Muscle layer of duodenum (tissue), 2 donors: ENCODE measurements at regions not wholly inside any gene's neighbourhood (a gene's known extent, or its start where the extent isn't known, plus 50 kb on each side); places are given as distances from the start of the nearest gene placed in this dataset.
"Not testable (repeated sequence)": the region's sequence is repeated elsewhere in the genome, so short reads cannot be mapped to it uniquely, and the experiment has no call there.

ENCODE experiments used
- H3K27ac ChIP-seq: one replicate; pipeline ENCODE4 v1.7.0; 2013; ENCODE audit warnings: mild to moderate bottlenecking, low read length
- H3K27me3 ChIP-seq: one replicate; pipeline ENCODE4 v1.7.0; 2013; ENCODE audit warnings: low read depth, mild to moderate bottlenecking, control low read depth, low read length
- H3K36me3 ChIP-seq, 2 donors: one replicate each; pipeline ENCODE4 v1.7.0; 2013; ENCODE audit warnings: low read length in 2 of 2, control low read depth in 1 of 2, mild to moderate bottlenecking in 1 of 2; ENCODE audit not compliant: insufficient read depth in 2 of 2, control insufficient read depth in 1 of 2
- H3K4me1 ChIP-seq, 2 donors: one replicate each; pipeline ENCODE4 v1.7.0; 2013; ENCODE audit warnings: low read length in 2 of 2, mild to moderate bottlenecking in 2 of 2, control low read depth in 1 of 2, moderate library complexity in 1 of 2; ENCODE audit not compliant: insufficient read depth in 2 of 2, control insufficient read depth in 1 of 2
- H3K4me3 ChIP-seq, 2 donors: one replicate each; pipeline ENCODE4 v1.7.0; 2013; ENCODE audit warnings: low read length in 2 of 2, low read depth in 1 of 2, mild to moderate bottlenecking in 1 of 2
- H3K9me3 ChIP-seq, 2 donors: one replicate each; pipeline ENCODE4 v1.7.0; 2013; ENCODE audit warnings: low read length in 2 of 2, control low read depth in 1 of 2, mild to moderate bottlenecking in 1 of 2; ENCODE audit not compliant: control insufficient read depth in 1 of 2
- donor health status: healthy.

DNA sequence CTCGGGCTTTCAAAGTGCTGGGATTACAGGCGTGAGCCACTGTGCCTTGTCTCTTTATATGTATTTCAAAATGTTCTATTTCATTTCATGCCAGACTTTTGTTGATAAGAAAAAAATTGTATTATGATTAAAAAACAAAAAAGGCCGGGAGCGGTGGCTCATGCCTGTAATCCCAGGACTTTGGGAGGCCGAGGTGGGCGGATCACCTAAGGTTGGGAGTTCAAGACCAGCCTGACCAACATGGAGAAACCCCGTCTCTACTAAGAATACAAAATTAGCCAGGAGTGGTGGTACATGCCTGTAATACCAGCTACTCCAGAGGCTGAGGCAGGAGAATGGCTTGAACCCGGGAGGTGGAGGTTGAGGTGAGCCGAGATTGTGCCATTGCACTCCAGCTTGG lies 121.9 kb downstream of the KCNJ18 start:
- H3K36me3 ChIP-seq, H3K4me3 ChIP-seq, H3K4me1 ChIP-seq, H3K27ac ChIP-seq, H3K27me3 ChIP-seq, H3K9me3 ChIP-seq: not testable (repeated sequence)

DNA sequence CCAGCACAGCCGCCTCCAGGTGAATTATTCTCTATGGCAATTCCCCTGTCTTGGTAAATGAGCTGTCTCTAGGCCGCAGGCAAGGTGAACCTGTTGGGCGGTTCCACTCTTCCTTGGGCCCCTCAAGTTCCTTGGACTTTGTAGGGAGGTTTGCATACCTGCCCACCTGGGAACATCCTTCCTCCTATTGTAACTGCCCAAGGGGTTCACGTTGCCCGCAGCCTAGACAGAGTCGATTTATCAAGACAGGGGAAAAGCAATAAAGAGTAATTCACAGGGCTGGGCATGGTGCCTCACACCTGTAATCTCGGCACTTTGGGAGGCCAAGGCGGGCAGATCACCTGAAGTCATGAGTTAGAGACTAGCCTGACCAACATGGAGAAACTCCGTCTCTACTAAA lies 122.5 kb downstream of the KCNJ18 start:
- H3K27ac ChIP-seq = no peak overlapping the region
- H3K9me3 ChIP-seq = no peaks in the 10 kb centered on the region
- H3K27me3 ChIP-seq = no peaks in the 10 kb centered on the region
- H3K4me1 ChIP-seq = no peaks in the 10 kb centered on the region
- H3K4me3 ChIP-seq = no peak overlapping the region
- H3K36me3 ChIP-seq = no peaks in the 10 kb centered on the region

DNA sequence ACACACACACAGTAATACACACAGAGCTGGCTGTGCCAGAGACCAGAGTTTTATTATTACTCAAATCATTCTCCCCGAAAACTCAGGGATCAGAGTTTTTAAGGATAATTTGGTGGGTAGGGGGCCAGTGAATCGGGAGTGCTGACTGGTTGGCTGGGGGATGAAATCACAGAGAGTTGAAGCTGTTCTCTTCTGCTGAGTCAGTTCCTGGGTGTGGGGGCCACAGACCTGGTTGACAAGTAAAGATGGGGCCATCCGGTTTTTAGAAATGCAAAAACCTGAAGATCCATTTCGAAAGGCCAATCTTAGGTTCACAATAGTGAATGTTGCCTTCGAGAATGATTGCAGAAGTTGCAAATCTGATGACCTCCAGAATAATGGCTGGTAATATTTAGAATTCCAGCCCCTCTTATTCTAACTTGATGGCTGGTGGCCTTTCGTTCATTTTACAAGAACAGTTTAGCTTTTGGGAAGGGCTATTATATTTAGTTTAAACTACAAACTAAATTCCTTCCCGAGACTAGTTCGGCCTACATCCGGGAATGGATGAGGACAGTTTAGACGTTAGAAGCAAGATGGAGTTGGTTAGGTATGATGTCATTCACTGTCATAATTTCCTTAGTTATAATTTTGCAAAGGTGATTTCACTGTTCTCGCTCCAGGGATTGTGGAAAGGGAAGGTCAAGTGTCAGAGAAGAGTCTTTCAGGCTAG lies 123.2 kb downstream of the KCNJ18 start:
- Histone ChIP-seq H3K4me3 (no peak overlapping the region), H3K27ac (no peak overlapping the region), H3K9me3 (no peaks in the 10 kb centered on the region), H3K27me3 (no peaks in the 10 kb centered on the region), H3K4me1 (no peaks in the 10 kb centered on the region), H3K36me3 (no peaks in the 10 kb centered on the region)

DNA sequence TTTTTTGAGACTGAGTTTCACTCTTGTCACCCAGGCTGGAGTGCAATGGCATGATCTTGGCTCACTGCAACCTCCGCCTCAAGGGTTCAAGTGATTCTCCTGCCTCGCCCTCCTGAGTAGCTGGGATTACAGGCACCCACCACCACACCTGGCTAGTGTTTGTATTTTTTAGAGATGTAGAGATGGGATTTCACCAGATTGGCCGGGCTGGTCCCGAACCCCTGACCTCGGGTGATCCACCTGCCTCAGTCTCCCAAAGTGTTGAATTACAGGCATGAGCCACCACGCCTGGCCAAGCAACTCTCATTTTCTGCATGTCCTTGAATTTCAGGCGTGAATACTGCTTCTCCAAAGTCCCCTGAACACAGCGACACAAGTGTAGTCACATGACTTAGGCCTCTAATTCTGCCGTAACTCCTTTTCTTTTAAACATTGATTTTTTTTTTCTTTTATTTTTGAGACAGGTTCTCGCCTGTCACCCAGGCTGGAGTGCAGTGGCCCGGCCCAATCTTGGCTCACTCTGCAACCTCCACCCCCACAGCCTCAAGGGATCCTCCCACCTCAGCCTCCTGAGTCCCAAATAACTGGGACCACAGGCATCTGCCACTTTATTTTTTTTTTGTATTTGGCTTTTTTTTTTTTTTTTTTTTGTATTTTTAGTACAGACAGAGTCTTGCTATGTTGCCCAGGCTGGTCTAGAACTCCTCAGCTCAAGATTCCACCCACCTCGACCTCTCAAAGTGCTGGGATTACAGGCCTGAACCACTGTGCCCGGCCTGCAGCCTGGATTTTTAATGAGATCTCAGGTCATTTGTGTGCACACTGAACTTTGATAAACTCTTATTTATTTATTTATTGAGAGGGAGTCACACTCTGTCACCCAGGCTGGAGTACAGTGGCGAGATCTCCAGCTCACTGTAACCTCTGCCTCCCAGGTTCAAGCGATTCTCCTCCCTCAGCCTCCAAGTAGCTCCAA lies 124.6 kb downstream of the KCNJ18 start:
- Histone ChIP-seq H3K36me3 (no peaks in the 10 kb centered on the region), H3K9me3 (no peaks in the 10 kb centered on the region), H3K4me3 (no peak overlapping the region), H3K4me1 (no peaks in the 10 kb centered on the region), H3K27ac (no peak overlapping the region), H3K27me3 (no peaks in the 10 kb centered on the region)

DNA sequence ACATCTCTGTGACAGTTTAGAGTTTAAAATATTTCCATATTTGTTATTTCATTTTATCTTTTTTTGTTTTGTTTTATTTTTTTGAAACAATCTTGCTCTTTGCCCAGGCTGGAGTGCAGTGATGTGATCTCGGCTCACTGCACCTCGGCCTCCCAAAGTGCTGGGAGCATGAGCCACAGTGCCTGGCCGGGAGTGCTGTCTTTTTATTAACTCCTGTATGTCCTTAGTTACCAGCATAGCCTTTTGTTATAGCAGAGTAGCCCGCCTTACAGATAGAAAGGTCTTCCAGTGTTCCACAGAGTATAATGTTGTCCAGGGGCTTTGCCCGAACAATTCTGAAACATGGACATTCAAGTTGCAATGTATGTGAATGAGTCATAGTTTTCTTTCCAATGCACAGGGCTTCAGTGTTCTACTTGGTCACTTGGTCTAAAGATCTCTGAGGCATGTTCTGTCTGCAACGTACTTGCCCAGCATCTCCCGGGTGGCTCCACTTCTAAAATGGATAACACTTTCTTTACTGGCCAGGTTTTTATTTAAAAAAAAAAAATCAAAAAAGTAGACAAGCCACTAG lies 125.6 kb downstream of the KCNJ18 start:
- no peaks in the 10 kb centered on the region for H3K27me3 ChIP-seq
- H3K9me3 ChIP-seq = no peaks in the 10 kb centered on the region
- no peaks in the 10 kb centered on the region for H3K4me1 ChIP-seq
- H3K27ac ChIP-seq = no peak overlapping the region
- no peak overlapping the region for H3K4me3 ChIP-seq
- H3K36me3 ChIP-seq = no peaks in the 10 kb centered on the region

DNA sequence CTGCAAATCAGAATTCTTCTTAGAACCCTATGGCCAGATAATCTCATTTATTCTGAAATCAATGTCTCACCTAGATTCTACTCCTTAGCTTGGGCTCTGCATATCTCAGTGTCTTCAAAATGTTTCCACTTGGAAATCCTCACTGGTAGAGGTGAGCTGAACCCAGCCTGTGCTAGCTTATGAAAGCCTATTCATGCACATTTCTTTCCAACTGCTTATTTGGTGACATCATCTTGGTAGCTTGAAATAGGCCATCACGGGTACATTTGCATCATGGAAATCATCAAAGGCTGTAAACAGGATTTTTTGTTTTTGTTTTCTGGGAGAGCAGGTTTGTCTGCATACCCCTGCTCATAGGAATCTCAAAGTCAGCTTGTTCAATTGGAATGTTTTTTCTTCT lies 130.8 kb downstream of the KCNJ18 start:
- no peaks in the 10 kb centered on the region for H3K9me3 ChIP-seq
- no peaks in the 10 kb centered on the region for H3K27me3 ChIP-seq
- H3K4me1 ChIP-seq = no peaks in the 10 kb centered on the region
- H3K27ac ChIP-seq = no peak overlapping the region
- H3K36me3 ChIP-seq = no peaks in the 10 kb centered on the region
- H3K4me3 ChIP-seq = no peak overlapping the region

DNA sequence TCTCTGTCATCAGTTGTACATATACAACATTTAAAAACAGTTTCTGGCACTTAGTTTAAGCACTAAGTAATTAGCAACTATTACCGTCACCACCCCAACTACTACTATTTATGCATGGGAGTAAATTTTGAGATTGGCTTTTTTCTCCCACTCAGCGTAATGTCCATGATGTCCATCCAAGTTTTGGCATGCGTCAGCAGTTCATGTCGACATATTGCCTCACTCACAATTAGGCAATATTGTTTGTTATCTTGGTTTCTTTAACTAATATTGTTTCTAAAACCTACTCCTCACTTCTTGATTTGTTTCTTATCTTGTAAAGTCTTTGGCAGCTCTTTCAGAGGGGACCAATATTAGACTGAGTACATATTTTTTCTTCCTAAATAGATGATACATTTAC lies 131.3 kb downstream of the KCNJ18 start:
- Histone ChIP-seq H3K4me1 (no peaks in the 10 kb centered on the region), H3K4me3 (no peak overlapping the region), H3K9me3 (no peaks in the 10 kb centered on the region), H3K27me3 (no peaks in the 10 kb centered on the region), H3K27ac (no peak overlapping the region), H3K36me3 (no peaks in the 10 kb centered on the region)

DNA sequence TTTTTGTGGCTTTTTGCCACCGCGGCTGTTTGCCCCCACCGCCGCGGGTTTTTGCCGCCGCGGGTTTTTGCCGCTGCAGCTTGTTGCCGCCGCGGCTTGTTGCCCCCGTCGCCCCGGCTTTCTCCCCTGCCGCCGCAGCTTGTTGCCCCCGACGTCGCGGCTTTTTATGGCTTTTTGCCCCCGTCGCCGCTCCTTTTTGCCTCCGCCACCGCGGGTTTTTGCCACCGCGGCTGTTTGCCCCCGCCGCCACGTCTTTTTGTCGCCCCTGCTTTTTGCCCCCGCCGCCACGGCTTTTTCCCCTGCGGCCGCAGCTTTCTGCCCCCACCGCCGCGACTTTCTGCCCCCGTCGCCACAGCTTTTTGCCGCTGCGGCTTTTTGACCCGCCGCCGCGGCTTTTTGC lies 149.5 kb downstream of the KCNJ18 start:
- Histone ChIP-seq H3K27me3 (no peaks in the 10 kb centered on the region), H3K27ac (no peak overlapping the region), H3K4me1 (no peaks in the 10 kb centered on the region), H3K4me3 (peak overlapping the region in 1 of 2 donors; percentile 40), H3K9me3 (peaks cover 0 to 10% of the 10 kb centered on the region in 2 donors), H3K36me3 (no peaks in the 10 kb centered on the region)

DNA sequence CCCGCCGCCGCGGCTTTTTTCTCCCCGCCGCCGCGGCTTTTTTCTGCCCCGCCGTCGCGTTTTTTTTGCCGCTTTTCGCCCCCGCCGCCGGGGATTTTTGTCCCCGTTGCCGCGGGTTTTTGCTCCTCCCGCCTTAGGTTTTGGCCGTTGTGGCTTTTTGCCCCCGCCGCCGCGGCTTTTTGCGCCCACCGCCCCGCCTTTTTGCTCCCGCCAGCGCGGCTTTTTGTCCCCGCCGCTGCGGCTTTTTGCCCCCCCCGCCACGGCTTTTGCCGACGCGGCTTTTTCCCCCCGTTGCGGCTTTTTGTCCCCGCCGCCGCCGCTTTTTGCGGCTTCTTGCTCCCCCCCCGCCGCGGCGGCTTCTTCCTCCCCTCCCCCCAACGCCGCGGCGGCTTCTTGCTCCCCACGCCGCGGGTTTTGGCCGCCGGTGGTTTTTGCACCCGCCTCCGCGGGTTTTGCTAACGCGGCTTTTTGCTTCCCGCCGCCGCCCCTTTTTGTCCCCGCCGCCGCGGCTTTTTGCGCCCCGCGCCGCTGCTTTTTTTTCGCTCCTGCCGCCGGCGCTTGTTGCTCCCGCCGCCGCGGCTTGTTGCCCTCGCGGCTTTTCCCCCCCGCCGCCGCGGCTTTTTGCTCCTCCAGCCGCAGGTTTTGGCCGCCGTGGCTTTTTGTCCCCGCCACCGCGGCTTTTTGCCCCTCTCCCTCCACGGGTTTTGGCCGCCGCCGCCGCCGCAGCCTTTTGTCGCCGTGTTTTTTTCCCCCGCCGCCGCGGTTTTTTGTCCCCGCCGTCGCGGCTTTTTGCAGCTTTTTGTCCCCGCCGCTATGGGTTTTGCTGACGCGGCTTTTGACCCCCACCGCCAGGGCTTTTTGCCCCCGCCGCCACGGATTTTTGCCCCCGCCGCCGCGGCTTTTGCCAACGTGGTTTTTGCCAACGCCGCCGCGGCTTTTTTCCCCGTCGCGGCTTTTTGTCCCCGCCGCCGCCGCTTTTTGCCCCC lies 150.3 kb downstream of the KCNJ18 start:
- H3K4me1 ChIP-seq = no peaks in the 10 kb centered on the region
- H3K4me3 ChIP-seq = peak overlapping the region in 1 of 2 donors; percentile 40
- H3K9me3 ChIP-seq = peaks cover 0 to 10% of the 10 kb centered on the region in 2 donors
- no peaks in the 10 kb centered on the region for H3K27me3 ChIP-seq
- H3K27ac ChIP-seq = no peak overlapping the region
- no peaks in the 10 kb centered on the region for H3K36me3 ChIP-seq

DNA sequence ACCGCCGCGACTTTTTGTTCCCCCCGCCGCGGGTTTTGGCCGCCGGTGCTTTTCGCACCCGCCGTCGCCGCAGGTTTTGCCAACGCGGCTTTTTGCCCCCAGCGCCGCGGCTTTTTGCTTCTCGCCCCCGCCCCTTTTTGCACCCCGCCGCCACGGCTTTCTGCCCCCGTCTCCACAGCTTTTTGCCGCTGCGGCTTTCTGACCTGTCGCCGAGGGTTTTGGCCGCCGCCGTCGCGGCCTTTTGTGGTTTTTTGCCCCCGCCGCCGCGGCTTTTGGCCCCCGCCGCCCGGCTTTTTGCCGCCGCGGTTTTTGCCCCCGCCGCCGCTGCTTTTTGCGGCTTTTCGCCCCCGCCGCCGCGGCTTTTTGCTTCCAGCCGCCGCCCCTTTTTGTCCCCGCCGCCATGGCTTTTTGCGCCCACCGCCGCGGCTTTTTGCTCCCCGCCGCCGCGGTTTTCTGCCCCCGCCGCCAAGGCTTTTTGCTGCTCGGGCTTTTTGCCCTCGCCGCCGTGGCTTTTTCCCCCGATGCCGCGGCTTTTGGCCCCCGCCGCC lies 151.1 kb downstream of the KCNJ18 start:
- Histone ChIP-seq H3K4me1 (no peaks in the 10 kb centered on the region), H3K4me3 (peak overlapping the region in 1 of 2 donors; percentile 40), H3K36me3 (no peaks in the 10 kb centered on the region), H3K9me3 (peaks cover 0 to 10% of the 10 kb centered on the region in 2 donors), H3K27ac (no peak overlapping the region), H3K27me3 (no peaks in the 10 kb centered on the region)
